ENCODE measurements at regions not wholly inside any gene's neighbourhood (a gene's known extent, or its start where the extent isn't known, plus 50 kb on each side); places are given as distances from the start of the nearest gene placed in this dataset.

GRCh38 chr13:62483774-62484173 lies 1068.1 kb upstream of the PCDH20 start:
- no peaks in the 10 kb centered on the region for H3K79me2 ChIP-seq (ENCODE audit: control insufficient read depth, insufficient read depth, low read length)
- H4K20me1 ChIP-seq (replicated peaks; ENCODE audit: control insufficient read depth, extremely low read depth, insufficient read depth, low read length), result no peaks in the 10 kb centered on the region
- dilution Hi-C loops (cut with MboI; ENCODE audit: extremely low pct_ligation_motif_present, low sequenced_read_pairs) (no loop called here), intact Hi-C loops (cut with micrococcal nuclease) (no loop called here)
- H3K9ac ChIP-seq (replicated peaks; ENCODE audit: extremely low read depth, insufficient read depth, low read length), result no peak overlapping the region
- no peak overlapping the region for H2AFZ ChIP-seq (ENCODE audit: low read depth, low read length)
- no TSS peak for BruUV-seq (replicated peaks)
- H3K9me1 ChIP-seq (replicated peaks; ENCODE audit: control insufficient read depth, extremely low read depth, insufficient read depth, low read length), result no peaks in the 10 kb centered on the region
- no peaks in the 10 kb centered on the region for H3K9me3 ChIP-seq (replicated peaks; ENCODE audit: control insufficient read depth, insufficient read depth, low read length)
- no peaks in the 10 kb centered on the region for H3K4me1 ChIP-seq (ENCODE audit: control insufficient read depth, extremely low read depth, insufficient read depth, low read length)
- ChIA-PET CTCF (no interaction called here), POLR2A (no interaction called here)
- H3K4me2 ChIP-seq (ENCODE audit: insufficient read depth, low read length), result no peak overlapping the region
- H3K4me3 ChIP-seq (replicated peaks in 1 of 3; ENCODE audit: insufficient read depth in 1 of 3, low read depth in 1 of 3, low read length in 3 of 3), result no peak overlapping the region
- no peaks in the 10 kb centered on the region for H3K36me3 ChIP-seq (ENCODE audit: control insufficient read depth in 2 of 2, extremely low read depth in 1 of 2, insufficient read depth in 2 of 2, low read length in 2 of 2)
- TF ChIP-seq FOS (IDR thresholded peaks at IDR 0.05; ENCODE audit: borderline replicate concordance, insufficient read depth, low read length) (no peak), MAX (IDR thresholded peaks at IDR 0.05; ENCODE audit: insufficient read depth, insufficient read length) (no peak), EZH2 (IDR thresholded peaks at IDR 0.05; ENCODE audit: borderline replicate concordance, low read depth, low read length, severe bottlenecking) (no peak), CTCF (IDR thresholded peaks at IDR 0.05; ENCODE audit: extremely low read depth in 1 of 2, insufficient read depth in 1 of 2, low read depth in 1 of 2, low read length in 2 of 2) (no peak), MYC (IDR thresholded peaks at IDR 0.05; ENCODE audit: low read depth, low read length) (no peak), POLR2A (IDR thresholded peaks at IDR 0.05; ENCODE audit: low read depth, low read length) (no peak), JUN (IDR thresholded peaks at IDR 0.05; ENCODE audit: borderline replicate concordance, insufficient read depth, insufficient read length, low read depth) (no peak), GATA2 (IDR thresholded peaks at IDR 0.05; ENCODE audit: insufficient read depth, insufficient read length, low read depth, low read length) (no peak), POLR2AphosphoS5 (IDR thresholded peaks at IDR 0.05; ENCODE audit: insufficient read depth, low read depth, low read length) (no peak)
- peak; percentile 69 for DNase-seq (ENCODE audit: low read depth, low spot score)
- no peaks in the 10 kb centered on the region for H3K27me3 ChIP-seq (ENCODE audit: control insufficient read depth in 2 of 2, insufficient read depth in 2 of 2, low read length in 2 of 2)
- no peak overlapping the region for H3K27ac ChIP-seq (ENCODE audit: insufficient read depth, low read depth, low read length)
- FAIRE-seq, result no peak

Data from endothelial cell of umbilical vein (primary cell).